ENCODE measurements at regions not wholly inside any gene's neighbourhood (a gene's known extent, or its start where the extent isn't known, plus 50 kb on each side); places are given as distances from the start of the nearest gene placed in this dataset.
"Not testable (repeated sequence)": the region's sequence is repeated elsewhere in the genome, so short reads cannot be mapped to it uniquely, and the experiment has no call there.

DNA sequence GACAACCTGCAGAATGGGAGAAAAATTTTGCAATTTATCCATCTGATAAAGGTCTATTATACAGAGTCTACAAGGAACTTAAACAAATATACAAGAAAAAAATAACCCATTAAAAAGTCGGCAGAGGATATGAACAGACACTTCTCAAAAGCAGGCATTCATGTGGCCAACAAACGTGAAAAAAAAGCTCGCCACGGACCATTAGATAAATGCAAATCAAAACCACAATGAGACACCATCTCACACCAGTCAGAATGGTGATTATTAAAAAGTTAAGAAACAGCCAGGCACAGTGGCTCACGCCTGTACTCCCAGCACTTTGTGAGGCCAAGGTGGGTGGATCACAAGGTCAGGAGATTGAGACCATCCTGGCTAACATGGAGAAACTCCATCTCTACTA, 112.2 kb downstream of the ZNF622 start:
- H3K79me2 ChIP-seq (ENCODE audit: insufficient read depth, low read length); H3K9me2 ChIP-seq (ENCODE audit: insufficient read depth); RAD21 ChIA-PET (ENCODE audit: low non-redundant PET in 1 of 2, low total read pairs in 2 of 2, uncharacterized antibody in 2 of 2, unreplicated experiment in 2 of 2); H3K4me1 ChIP-seq (ENCODE audit: control insufficient read depth in 1 of 2, insufficient read depth in 2 of 2, low read length in 2 of 2); H3K27me3 ChIP-seq (ENCODE audit: insufficient read depth, low read length); H3K36me3 ChIP-seq (ENCODE audit: control insufficient read depth in 1 of 2, insufficient read depth in 2 of 2, low read length in 2 of 2); H3K4me3 ChIP-seq (replicated peaks in 1 of 2; ENCODE audit: low read depth in 1 of 2, low read length in 2 of 2); intact Hi-C loops (cut with micrococcal nuclease); H4K20me1 ChIP-seq (ENCODE audit: insufficient read depth); DNase-seq (ENCODE audit: low read depth, low spot score); H3K4me2 ChIP-seq (ENCODE audit: low read length); BruUV-seq (replicated peaks); H2AFZ ChIP-seq (ENCODE audit: low read depth, low read length, poor library complexity, severe bottlenecking); CTCF ChIA-PET; ATAC-seq; H3K27ac ChIP-seq (ENCODE audit: low read depth, low read length); POLR2A ChIA-PET; H3K9ac ChIP-seq (ENCODE audit: low read length); H3K9me3 ChIP-seq (ENCODE audit: control insufficient read depth in 1 of 2, insufficient read depth in 1 of 2, low read depth in 1 of 2, low read length in 2 of 2): not testable (repeated sequence)

DNA sequence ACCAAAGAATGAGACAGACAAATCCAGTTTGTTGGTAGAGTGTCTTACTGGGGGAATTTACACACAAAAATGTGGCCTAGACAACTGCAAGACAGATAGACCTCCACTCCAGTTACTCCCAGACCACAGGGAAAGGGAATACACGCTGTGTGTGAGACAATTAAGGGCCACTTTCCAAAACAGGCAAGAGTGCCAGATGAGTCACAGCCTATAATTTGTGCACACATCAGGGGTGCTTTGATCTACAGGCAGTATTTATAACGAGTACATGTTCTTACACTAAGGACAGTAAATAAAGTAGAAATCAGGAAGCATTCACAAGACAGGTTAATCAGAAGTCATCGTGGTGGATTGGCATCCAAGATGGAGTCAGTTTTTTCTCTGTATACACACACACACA, 114.8 kb downstream of the ZNF622 start:
- BruUV-seq (replicated peaks) = no TSS peak
- no peak for ATAC-seq
- TF ChIP-seq FOSL1 (IDR thresholded peaks at IDR 0.05; ENCODE audit: low read depth) (no peak), TCF7L2 (IDR thresholded peaks at IDR 0.05; ENCODE audit: borderline replicate concordance, extremely low read depth, insufficient read depth, insufficient read length) (peak; percentile 69)
- ChIA-PET POLR2A (no interaction called here), RAD21 (ENCODE audit: low non-redundant PET in 1 of 2, low total read pairs in 2 of 2, uncharacterized antibody in 2 of 2, unreplicated experiment in 2 of 2) (no interaction called here), CTCF (no interaction called here)
- Histone ChIP-seq H3K4me1 (ENCODE audit: control insufficient read depth in 1 of 2, insufficient read depth in 2 of 2, low read length in 2 of 2) (no peaks in the 10 kb centered on the region), H3K36me3 (ENCODE audit: control insufficient read depth in 1 of 2, insufficient read depth in 2 of 2, low read length in 2 of 2) (no peaks in the 10 kb centered on the region), H3K27ac (ENCODE audit: low read depth, low read length) (no peak overlapping the region), H3K27me3 (ENCODE audit: insufficient read depth, low read length) (no peaks in the 10 kb centered on the region; the same call in 1 of the 2 replicates), H3K4me3 (replicated peaks in 1 of 2; ENCODE audit: low read depth in 1 of 2, low read length in 2 of 2) (no peak overlapping the region), H2AFZ (ENCODE audit: low read depth, low read length, poor library complexity, severe bottlenecking) (no peak overlapping the region), H3K9ac (ENCODE audit: low read length) (no peak overlapping the region), H3K79me2 (ENCODE audit: insufficient read depth, low read length) (no peaks in the 10 kb centered on the region), H4K20me1 (ENCODE audit: insufficient read depth) (no peaks in the 10 kb centered on the region), H3K9me3 (ENCODE audit: control insufficient read depth in 1 of 2, insufficient read depth in 1 of 2, low read depth in 1 of 2, low read length in 2 of 2) (no peaks in the 10 kb centered on the region), H3K9me2 (ENCODE audit: insufficient read depth) (no peaks in the 10 kb centered on the region), H3K4me2 (ENCODE audit: low read length) (no peak overlapping the region)
- DNase-seq (ENCODE audit: low read depth, low spot score) = no peak
- intact Hi-C loops (cut with micrococcal nuclease) = no loop called here

- ChIA-PET POLR2A (no interaction called here), CTCF (interaction anchor here (1.7 kb wide), 1 partner anchor 110 kb away, joined by 4 read pairs; no protein-coding TSS in a partner anchor), RAD21 (ENCODE audit: low non-redundant PET in 1 of 2, low total read pairs in 2 of 2, uncharacterized antibody in 2 of 2, unreplicated experiment in 2 of 2) (no interaction called here)
- Histone ChIP-seq H3K9me3 (ENCODE audit: control insufficient read depth in 1 of 2, insufficient read depth in 1 of 2, low read depth in 1 of 2, low read length in 2 of 2) (no peaks in the 10 kb centered on the region), H3K9me2 (ENCODE audit: insufficient read depth) (no peaks in the 10 kb centered on the region), H3K4me2 (ENCODE audit: low read length) (no peak overlapping the region), H4K20me1 (ENCODE audit: insufficient read depth) (no peaks in the 10 kb centered on the region), H2AFZ (ENCODE audit: low read depth, low read length, poor library complexity, severe bottlenecking) (no peak overlapping the region), H3K27ac (ENCODE audit: low read depth, low read length) (no peak overlapping the region), H3K4me1 (ENCODE audit: control insufficient read depth in 1 of 2, insufficient read depth in 2 of 2, low read length in 2 of 2) (no peaks in the 10 kb centered on the region), H3K79me2 (ENCODE audit: insufficient read depth, low read length) (no peaks in the 10 kb centered on the region), H3K4me3 (replicated peaks in 1 of 2; ENCODE audit: low read depth in 1 of 2, low read length in 2 of 2) (no peak overlapping the region), H3K9ac (ENCODE audit: low read length) (no peak overlapping the region), H3K27me3 (ENCODE audit: insufficient read depth, low read length) (no peaks in the 10 kb centered on the region; the same call in 1 of the 2 replicates), H3K36me3 (ENCODE audit: control insufficient read depth in 1 of 2, insufficient read depth in 2 of 2, low read length in 2 of 2) (no peaks in the 10 kb centered on the region)
- no peak for DNase-seq (ENCODE audit: low read depth, low spot score)
- no peak for ATAC-seq
- no TSS peak for BruUV-seq (replicated peaks)
- intact Hi-C loops (cut with micrococcal nuclease) = no loop called here
- TF ChIP-seq ZNF274 (IDR thresholded peaks at IDR 0.05; ENCODE audit: low read depth, low read length) (no peak), ZFX (IDR thresholded peaks at IDR 0.05) (no peak), ATF3 (IDR thresholded peaks at IDR 0.05) (no peak), YY1 (IDR thresholded peaks at IDR 0.05; ENCODE audit: extremely low read depth, insufficient replicate concordance, low read depth, low read length) (no peak), CBX3 (IDR thresholded peaks at IDR 0.05; ENCODE audit: low read depth) (no peak), RAD21 (IDR thresholded peaks at IDR 0.05; ENCODE audit: low read depth) (no peak), CEBPB (IDR thresholded peaks at IDR 0.05; ENCODE audit: low read depth) (no peak), TCF7L2 (IDR thresholded peaks at IDR 0.05; ENCODE audit: borderline replicate concordance, extremely low read depth, insufficient read depth, insufficient read length) (no peak), EGR1 (IDR thresholded peaks at IDR 0.05; ENCODE audit: low read depth) (no peak), POLR2A (IDR thresholded peaks at IDR 0.05; ENCODE audit: borderline replicate concordance, extremely low read depth, insufficient read depth, insufficient read length) (no peak), POLR2AphosphoS5 (IDR thresholded peaks at IDR 0.05; ENCODE audit: low read depth, low read length) (no peak), JUND (IDR thresholded peaks at IDR 0.05) (no peak)
- TF ChIP-seq, protein P1, sequence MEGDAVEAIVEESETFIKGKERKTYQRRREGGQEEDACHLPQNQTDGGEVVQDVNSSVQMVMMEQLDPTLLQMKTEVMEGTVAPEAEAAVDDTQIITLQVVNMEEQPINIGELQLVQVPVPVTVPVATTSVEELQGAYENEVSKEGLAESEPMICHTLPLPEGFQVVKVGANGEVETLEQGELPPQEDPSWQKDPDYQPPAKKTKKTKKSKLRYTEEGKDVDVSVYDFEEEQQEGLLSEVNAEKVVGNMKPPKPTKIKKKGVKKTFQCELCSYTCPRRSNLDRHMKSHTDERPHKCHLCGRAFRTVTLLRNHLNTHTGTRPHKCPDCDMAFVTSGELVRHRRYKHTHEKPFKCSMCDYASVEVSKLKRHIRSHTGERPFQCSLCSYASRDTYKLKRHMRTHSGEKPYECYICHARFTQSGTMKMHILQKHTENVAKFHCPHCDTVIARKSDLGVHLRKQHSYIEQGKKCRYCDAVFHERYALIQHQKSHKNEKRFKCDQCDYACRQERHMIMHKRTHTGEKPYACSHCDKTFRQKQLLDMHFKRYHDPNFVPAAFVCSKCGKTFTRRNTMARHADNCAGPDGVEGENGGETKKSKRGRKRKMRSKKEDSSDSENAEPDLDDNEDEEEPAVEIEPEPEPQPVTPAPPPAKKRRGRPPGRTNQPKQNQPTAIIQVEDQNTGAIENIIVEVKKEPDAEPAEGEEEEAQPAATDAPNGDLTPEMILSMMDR (IDR thresholded peaks at IDR 0.05 in 2 of 3, conservative IDR thresholded peaks at IDR 0.05 in 1 of 3; ENCODE audit: borderline replicate concordance in 1 of 3, insufficient read depth in 1 of 3, low read depth in 2 of 3, low read length in 2 of 3) = no peak
These were observed 119.2 kb downstream of the ZNF622 start for GRCh38 chr5:16346380-16346779.
